ENCODE measurements at regions not wholly inside any gene's neighbourhood (a gene's known extent, or its start where the extent isn't known, plus 50 kb on each side); places are given as distances from the start of the nearest gene placed in this dataset.

DNA sequence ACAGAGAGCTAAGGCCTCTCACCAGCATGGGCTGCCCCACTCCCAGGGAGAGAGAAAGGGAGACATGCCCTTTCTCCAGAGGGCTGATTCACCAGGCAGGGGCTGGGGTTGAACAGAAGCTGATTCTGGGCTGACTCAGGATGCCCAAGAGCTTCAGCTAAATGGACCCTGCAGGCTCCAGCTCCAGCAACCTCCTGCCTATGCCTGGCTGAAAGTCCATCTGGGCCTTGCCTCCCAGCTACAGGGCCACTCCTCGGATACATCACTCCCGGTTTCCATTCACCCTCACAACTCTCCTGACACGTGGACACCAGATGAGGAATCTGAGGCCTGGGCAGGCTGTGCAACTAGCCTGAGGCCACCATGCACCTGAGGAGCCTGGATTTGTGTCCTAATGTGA lies 215.5 kb downstream of the BUD13 start:
- Histone ChIP-seq H3K9me3 (no peaks in the 10 kb centered on the region), H3K36me3 (no peaks in the 10 kb centered on the region), H3K4me3 (no peak overlapping the region), H3K27me3 (replicated peaks; ENCODE audit: insufficient read depth) (no peaks in the 10 kb centered on the region), H3K27ac (no peak overlapping the region), H3K4me1 (replicated peaks) (no peaks in the 10 kb centered on the region)
- 92% methylated on average over 3 of the region's 3 CpGs for WGBS
- no peak for DNase-seq (ENCODE audit: low spot score)
- intact Hi-C loops (cut with DNase I), result no loop called here
- no peak for TF ChIP-seq CTCF (IDR thresholded peaks at IDR 0.05)
- TF ChIP-seq POLR2A (IDR thresholded peaks at IDR 0.05), result no peak
- no peak for TF ChIP-seq POLR2AphosphoS5 (IDR thresholded peaks at IDR 0.05)

DNA sequence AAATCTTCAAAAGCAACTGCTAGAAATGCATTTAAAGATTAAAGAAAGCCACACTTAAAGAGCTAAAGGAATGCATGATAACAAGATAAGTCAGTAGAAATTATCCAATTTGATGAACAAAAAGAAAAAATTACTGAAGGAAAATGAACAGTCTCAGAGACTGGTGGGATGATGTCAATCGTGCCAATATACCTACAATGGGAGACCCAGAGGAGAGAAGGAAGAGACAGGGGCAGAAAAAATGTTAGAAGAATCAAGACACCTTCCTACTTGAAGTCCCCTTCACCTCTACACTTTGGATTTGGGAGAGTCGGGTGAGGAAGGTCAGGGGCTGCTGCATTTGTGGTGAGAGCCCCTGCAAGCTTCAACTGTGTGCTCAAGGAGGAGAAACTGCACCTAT lies 216.3 kb downstream of the BUD13 start:
- Histone ChIP-seq H3K4me3 (no peak overlapping the region), H3K27me3 (replicated peaks; ENCODE audit: insufficient read depth) (no peaks in the 10 kb centered on the region), H3K9me3 (no peaks in the 10 kb centered on the region), H3K4me1 (replicated peaks) (no peaks in the 10 kb centered on the region), H3K27ac (no peak overlapping the region), H3K36me3 (no peaks in the 10 kb centered on the region)
- intact Hi-C loops (cut with DNase I), result no loop called here
- TF ChIP-seq CTCF (IDR thresholded peaks at IDR 0.05) (no peak), POLR2AphosphoS5 (IDR thresholded peaks at IDR 0.05) (no peak), POLR2A (IDR thresholded peaks at IDR 0.05) (no peak)
- 92% methylated on average over 2 of the region's 2 CpGs for WGBS
- DNase-seq (ENCODE audit: low spot score), result no peak

DNA sequence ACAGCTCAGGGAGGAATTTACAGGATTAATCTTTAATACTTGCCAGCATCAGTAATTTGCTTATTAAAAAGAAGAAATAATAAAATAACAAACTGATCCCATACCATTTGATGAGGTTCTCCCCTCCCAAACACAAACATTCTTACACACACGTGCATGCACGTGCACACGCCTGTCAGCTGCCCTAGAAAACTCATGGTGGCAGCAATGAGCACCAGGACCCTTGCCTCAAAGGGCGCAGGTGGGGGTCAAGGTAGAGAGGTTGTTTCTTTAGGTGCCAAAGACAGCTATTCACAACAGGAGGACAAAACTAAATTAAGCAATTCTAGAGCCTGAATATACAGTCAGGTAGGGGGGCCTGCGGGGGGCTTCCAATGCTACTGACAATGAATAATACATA lies 219.3 kb downstream of the BUD13 start:
- H3K27me3 ChIP-seq (replicated peaks; ENCODE audit: insufficient read depth), result no peaks in the 10 kb centered on the region
- no peak overlapping the region for H3K27ac ChIP-seq
- WGBS, result 66% methylated on average over 5 of the region's 5 CpGs
- no peaks in the 10 kb centered on the region for H3K36me3 ChIP-seq
- intact Hi-C loops (cut with DNase I), result no loop called here
- no peaks in the 10 kb centered on the region for H3K9me3 ChIP-seq
- no peak for DNase-seq (ENCODE audit: low spot score)
- no peak for TF ChIP-seq POLR2AphosphoS5 (IDR thresholded peaks at IDR 0.05)
- TF ChIP-seq POLR2A (IDR thresholded peaks at IDR 0.05), result no peak
- no peak for TF ChIP-seq CTCF (IDR thresholded peaks at IDR 0.05)
- no peaks in the 10 kb centered on the region for H3K4me1 ChIP-seq (replicated peaks)
- H3K4me3 ChIP-seq, result no peak overlapping the region

- TF ChIP-seq CTCF (IDR thresholded peaks at IDR 0.05), result no peak
- TF ChIP-seq POLR2A (IDR thresholded peaks at IDR 0.05), result no peak
- TF ChIP-seq POLR2AphosphoS5 (IDR thresholded peaks at IDR 0.05), result no peak
- Histone ChIP-seq H3K4me1 (replicated peaks) (no peaks in the 10 kb centered on the region), H3K36me3 (no peaks in the 10 kb centered on the region), H3K4me3 (no peak overlapping the region), H3K9me3 (no peaks in the 10 kb centered on the region), H3K27ac (no peak overlapping the region), H3K27me3 (replicated peaks; ENCODE audit: insufficient read depth) (peaks cover 2% of the 10 kb centered on the region)
- intact Hi-C loops (cut with DNase I), result no loop called here
- DNase-seq (ENCODE audit: low spot score), result no peak
- 85% methylated on average over 4 of the region's 4 CpGs for WGBS
Measured at GRCh38 chr11:116551576-116551975, 221.2 kb downstream of the BUD13 start.

- Histone ChIP-seq H3K9me3 (no peaks in the 10 kb centered on the region), H3K27me3 (replicated peaks; ENCODE audit: insufficient read depth) (peaks cover 2% of the 10 kb centered on the region), H3K27ac (no peak overlapping the region), H3K4me1 (replicated peaks) (no peaks in the 10 kb centered on the region), H3K4me3 (no peak overlapping the region), H3K36me3 (no peaks in the 10 kb centered on the region)
- 78% methylated on average over 7 of the region's 7 CpGs for WGBS
- intact Hi-C loops (cut with DNase I), result no loop called here
- TF ChIP-seq CTCF (IDR thresholded peaks at IDR 0.05) (no peak), POLR2A (IDR thresholded peaks at IDR 0.05) (no peak), POLR2AphosphoS5 (IDR thresholded peaks at IDR 0.05) (no peak)
- no peak for DNase-seq (ENCODE audit: low spot score)
Measured at GRCh38 chr11:116548256-116548655, 224.5 kb downstream of the BUD13 start.

Data from prostate gland (tissue), 2 donors.